GM23338 (cell line): ENCODE measurements at regions not wholly inside any gene's neighbourhood (a gene's known extent, or its start where the extent isn't known, plus 50 kb on each side); places are given as distances from the start of the nearest gene placed in this dataset.

Experiments used
- ATAC-seq: fragments of 200-7000 bp; cut with Tn5 transposase; 3 replicates; pipeline ENCODE4 v1.9.1; 2020
- DNase-seq: peaks from one replicate; pipeline ENCODE4 v3.0.0-alpha.2; 2015; ENCODE audit warnings: low spot score
- H2AFZ ChIP-seq: fragments of 200-600 bp; sonication (generic); 2 replicates; pipeline ENCODE4 v1.8.0; 2016; ENCODE audit warnings: antibody characterized with exemption, mild to moderate bottlenecking, moderate library complexity
- H3F3A ChIP-seq: fragments of 200-600 bp; sonication (generic); replicated peaks from 2 replicates; pipeline ENCODE4 v1.8.0; 2017; ENCODE audit warnings: antibody characterized with exemption, mixed run types, low read depth
- H3K27ac ChIP-seq: fragments of 200-600 bp; sonication (generic); 2 replicates; pipeline ENCODE4 v1.6.1; 2016; ENCODE audit warnings: low read depth
- H3K27me3 ChIP-seq: fragments of 200-600 bp; sonication (generic); 2 replicates; pipeline ENCODE4 v1.8.0; 2016; ENCODE audit warnings: mild to moderate bottlenecking, mixed run types, moderate library complexity; ENCODE audit not compliant: insufficient read depth
- H3K36me3 ChIP-seq: fragments of 200-600 bp; sonication (generic); 2 replicates; pipeline ENCODE4 v1.8.0; 2016; ENCODE audit warnings: mild to moderate bottlenecking; ENCODE audit not compliant: insufficient read depth
- H3K4me1 ChIP-seq: fragments of 200-600 bp; sonication (generic); 2 replicates; pipeline ENCODE4 v1.8.0; 2016; ENCODE audit warnings: mild to moderate bottlenecking, moderate library complexity; ENCODE audit not compliant: insufficient read depth
- H3K4me2 ChIP-seq: fragments of 200-600 bp; sonication (generic); 2 replicates; pipeline ENCODE4 v1.7.1; 2017; ENCODE audit warnings: mixed run types
- H3K4me3 ChIP-seq: fragments of 200-600 bp; sonication (generic); 2 replicates; pipeline ENCODE4 v1.6.1; 2016; ENCODE audit warnings: mixed run types
- H3K79me2 ChIP-seq: fragments of 200-600 bp; sonication (generic); replicated peaks from 2 replicates; pipeline ENCODE4 v1.8.0; 2017; ENCODE audit warnings: mild to moderate bottlenecking; ENCODE audit not compliant: insufficient read depth
- H3K9me2 ChIP-seq: fragments of 200-600 bp; sonication (generic); 2 replicates; pipeline ENCODE4 v1.8.0; 2017; ENCODE audit not compliant: insufficient read depth
- H4K20me1 ChIP-seq: fragments of 200-600 bp; sonication (generic); replicated peaks from 2 replicates; pipeline ENCODE4 v1.8.0; 2017; ENCODE audit warnings: mild to moderate bottlenecking; ENCODE audit not compliant: insufficient read depth
- H3K27ac Mint-ChIP-seq: 2 replicates; pipeline ENCODE4 v1.8.0; 2020; ENCODE audit warnings: inconsistent platforms, mild to moderate bottlenecking, moderate library complexity, mixed read lengths
- H3K27me3 Mint-ChIP-seq: 3 replicates; pipeline ENCODE4 v1.8.0; 2022; ENCODE audit warnings: low read depth, mild to moderate bottlenecking, moderate library complexity, mixed read lengths, inconsistent platforms; ENCODE audit not compliant: insufficient read depth, poor library complexity
- H3K36me3 Mint-ChIP-seq: 3 replicates; pipeline ENCODE4 v1.8.0; 2021; ENCODE audit warnings: low read depth, mild to moderate bottlenecking, inconsistent platforms, moderate library complexity, mixed read lengths
- H3K4me1 Mint-ChIP-seq: 3 replicates; pipeline ENCODE4 v1.8.0; 2020; ENCODE audit warnings: mild to moderate bottlenecking, inconsistent platforms, mixed read lengths
- H3K4me3 Mint-ChIP-seq: 3 replicates; pipeline ENCODE4 v1.8.0; 2021; ENCODE audit warnings: moderate library complexity, mild to moderate bottlenecking, inconsistent platforms, mixed read lengths
- H3K9me3 Mint-ChIP-seq: 3 replicates; pipeline ENCODE4 v1.8.0; 2020; ENCODE audit warnings: moderate library complexity, mild to moderate bottlenecking, inconsistent platforms, mixed read lengths
- CREB1 ChIP-seq: fragments of 250-450 bp; sonication (Bioruptor Pico); IDR thresholded peaks from 2 replicates; pipeline ENCODE4 v1.5.0; 2020; ENCODE audit warnings: low read depth, mild to moderate bottlenecking, moderate library complexity
- CTCF ChIP-seq, 2 experiments: fragments of 200-600 bp in 1 of 2; sonication (generic) in 1 of 2; conservative IDR thresholded peaks; 2 replicates each; pipeline versions ENCODE4 v1.5.1 to v1.6.1; 2016 to 2017; ENCODE audit warnings: antibody characterized with exemption in 2 of 2, low read depth in 2 of 2, mild to moderate bottlenecking in 2 of 2, moderate library complexity in 1 of 2
- ETS1 ChIP-seq: IDR thresholded peaks from 2 replicates; pipeline ENCODE4 v1.6.1; 2016; ENCODE audit warnings: antibody characterized with exemption
- EZH2 ChIP-seq: fragments of 200-600 bp; sonication (generic); IDR thresholded peaks from one replicate; pipeline ENCODE4 v1.8.0; 2017; ENCODE audit warnings: antibody characterized with exemption, mild to moderate bottlenecking, low read depth; ENCODE audit not compliant: unreplicated experiment
- EZH2phosphoT487 ChIP-seq: fragments of 200-600 bp; sonication (generic); IDR thresholded peaks from one replicate; pipeline ENCODE4 v1.8.1; 2018; ENCODE audit warnings: antibody characterized with exemption; ENCODE audit not compliant: unreplicated experiment
- JUNB ChIP-seq: IDR thresholded peaks from one replicate; pipeline ENCODE4 v1.6.1; 2016; ENCODE audit warnings: antibody characterized with exemption; ENCODE audit not compliant: unreplicated experiment
- NANOG ChIP-seq: IDR thresholded peaks from 2 replicates; pipeline ENCODE4 v1.6.1; 2016; ENCODE audit warnings: antibody characterized with exemption, borderline replicate concordance
- POLR2AphosphoS5 ChIP-seq: IDR thresholded peaks from 2 replicates; pipeline ENCODE4 v1.6.1; 2016; ENCODE audit warnings: antibody characterized with exemption, low read depth
- REST ChIP-seq: IDR thresholded peaks from one replicate; pipeline ENCODE4 v1.6.1; 2018; ENCODE audit warnings: antibody characterized with exemption; ENCODE audit not compliant: unreplicated experiment
- STAT1 ChIP-seq: IDR thresholded peaks from one replicate; pipeline ENCODE4 v1.6.1; 2016; ENCODE audit warnings: antibody characterized with exemption; ENCODE audit not compliant: unreplicated experiment
- ZNF114 ChIP-seq: fragments of 250-450 bp; sonication (Bioruptor Pico); IDR thresholded peaks from 2 replicates; pipeline ENCODE4 v1.5.0; 2020; ENCODE audit warnings: mild to moderate bottlenecking, moderate library complexity
- ZNF331 ChIP-seq: fragments of 250-450 bp; sonication (Bioruptor Pico); IDR thresholded peaks from 2 replicates; pipeline ENCODE4 v1.5.0; 2020; ENCODE audit warnings: low read depth, mild to moderate bottlenecking, moderate library complexity
- ZNF462 ChIP-seq: fragments of 250-450 bp; sonication (Bioruptor Pico); IDR thresholded peaks from 2 replicates; pipeline ENCODE4 v1.5.0; 2020; ENCODE audit warnings: mild to moderate bottlenecking, moderate library complexity

GRCh38 chr1:244339073-244339692 lies 112.5 kb downstream of the ADSS2 start:
- Mint-ChIP-seq H3K36me3 (no peaks in the 10 kb centered on the region), H3K4me3 (no peak overlapping the region), H3K9me3 (no peaks in the 10 kb centered on the region), H3K27me3 (peaks cover 5% of the 10 kb centered on the region), H3K4me1 (peaks cover 30% of the 10 kb centered on the region), H3K27ac (peak overlapping the region; percentile 56; the same call in 1 of the 2 replicates)
- Histone ChIP-seq H3K27ac (no peak overlapping the region), H3F3A (no peaks in the 10 kb centered on the region), H4K20me1 (no peaks in the 10 kb centered on the region), H3K4me2 (no peak overlapping the region), H3K4me3 (no peak overlapping the region), H3K36me3 (no peaks in the 10 kb centered on the region), H2AFZ (peak overlapping the region; percentile 88; the same call in 1 of the 2 replicates), H3K4me1 (peaks cover 14% of the 10 kb centered on the region), H3K9me2 (no peaks in the 10 kb centered on the region), H3K27me3 (no peaks in the 10 kb centered on the region), H3K79me2 (no peaks in the 10 kb centered on the region)
- DNase-seq (no peak), ATAC-seq (no peak)
- TF ChIP-seq EZH2phosphoT487 (no peak), ZNF462 (CRISPR knock-in tag) (no peak), POLR2AphosphoS5 (no peak), ZNF331 (CRISPR knock-in tag) (no peak), JUNB (no peak), CTCF (conservative IDR thresholded peaks at IDR 0.05; ENCODE audit: low read depth in 2 of 2) (no peak), EZH2 (no peak), REST (no peak), CREB1 (no peak), NANOG (no peak), ZNF114 (CRISPR knock-in tag) (no peak), STAT1 (no peak), ETS1 (no peak)
